ENCODE measurements at regions not wholly inside any gene's neighbourhood (a gene's known extent, or its start where the extent isn't known, plus 50 kb on each side); places are given as distances from the start of the nearest gene placed in this dataset.

DNA sequence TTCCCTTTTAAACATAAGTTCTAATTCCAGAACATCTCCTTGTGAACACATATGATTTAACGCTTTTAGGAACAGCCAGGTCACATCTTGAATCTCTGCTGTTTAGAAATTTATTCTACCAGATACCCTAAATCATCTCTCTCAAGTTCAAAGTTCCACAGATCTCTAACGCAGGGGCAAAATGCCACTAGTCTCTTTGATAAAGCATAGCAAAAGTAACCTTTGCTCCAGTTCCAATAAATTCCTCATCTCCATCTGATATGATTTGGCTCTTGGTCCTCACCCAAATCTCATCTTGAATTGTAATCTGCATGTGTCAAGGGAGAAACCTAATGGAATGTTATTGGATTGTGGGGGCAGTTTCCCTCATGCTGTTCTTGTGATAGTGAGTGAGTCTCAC, 96.3 kb upstream of the PLEKHA5 start:
- WGBS (ENCODE audit: insufficient coverage, insufficient replicate concordance, low lambda C conversion rate, missing lambda C conversion rate), result 16% methylated on average over 2 of the region's 2 CpGs
- no TSS peak for BruUV-seq (replicated peaks)
- POLR2A ChIA-PET, result no interaction called here
- intact Hi-C loops (cut with micrococcal nuclease; ENCODE audit: unreplicated experiment) (no loop called here), in situ Hi-C loops (cut with MboI) (no loop called here)
- H4K20me1 ChIP-seq (ENCODE audit: control insufficient read depth, insufficient read depth), result no peaks in the 10 kb centered on the region
- no peaks in the 10 kb centered on the region for H3K4me1 ChIP-seq (ENCODE audit: control insufficient read depth, insufficient read depth, low read length)
- no peak overlapping the region for H3K4me3 ChIP-seq
- RAD21 ChIA-PET (ENCODE audit: unreplicated experiment), result no interaction called here
- H3K9me3 ChIP-seq (replicated peaks; ENCODE audit: control insufficient read depth, insufficient read depth, low read length), result peaks cover 2% of the 10 kb centered on the region; the same call in 1 of the 3 replicates
- no peak overlapping the region for H3K4me2 ChIP-seq (ENCODE audit: control insufficient read depth, insufficient read depth)
- CTCF ChIA-PET, result no interaction called here
- no peaks in the 10 kb centered on the region for H3K79me2 ChIP-seq (ENCODE audit: control insufficient read depth, insufficient read depth, low read length)
- no peak overlapping the region for H2AFZ ChIP-seq (ENCODE audit: control insufficient read depth, low read depth, low read length)
- no peak for TF ChIP-seq TBL1XR1 (IDR thresholded peaks at IDR 0.05; ENCODE audit: low read depth, low read length)
- no peak for TF ChIP-seq TCF7 (IDR thresholded peaks at IDR 0.05; ENCODE audit: borderline replicate concordance)
- TF ChIP-seq, protein P1, sequence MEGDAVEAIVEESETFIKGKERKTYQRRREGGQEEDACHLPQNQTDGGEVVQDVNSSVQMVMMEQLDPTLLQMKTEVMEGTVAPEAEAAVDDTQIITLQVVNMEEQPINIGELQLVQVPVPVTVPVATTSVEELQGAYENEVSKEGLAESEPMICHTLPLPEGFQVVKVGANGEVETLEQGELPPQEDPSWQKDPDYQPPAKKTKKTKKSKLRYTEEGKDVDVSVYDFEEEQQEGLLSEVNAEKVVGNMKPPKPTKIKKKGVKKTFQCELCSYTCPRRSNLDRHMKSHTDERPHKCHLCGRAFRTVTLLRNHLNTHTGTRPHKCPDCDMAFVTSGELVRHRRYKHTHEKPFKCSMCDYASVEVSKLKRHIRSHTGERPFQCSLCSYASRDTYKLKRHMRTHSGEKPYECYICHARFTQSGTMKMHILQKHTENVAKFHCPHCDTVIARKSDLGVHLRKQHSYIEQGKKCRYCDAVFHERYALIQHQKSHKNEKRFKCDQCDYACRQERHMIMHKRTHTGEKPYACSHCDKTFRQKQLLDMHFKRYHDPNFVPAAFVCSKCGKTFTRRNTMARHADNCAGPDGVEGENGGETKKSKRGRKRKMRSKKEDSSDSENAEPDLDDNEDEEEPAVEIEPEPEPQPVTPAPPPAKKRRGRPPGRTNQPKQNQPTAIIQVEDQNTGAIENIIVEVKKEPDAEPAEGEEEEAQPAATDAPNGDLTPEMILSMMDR (IDR thresholded peaks at IDR 0.05 in 2 of 3, conservative IDR thresholded peaks at IDR 0.05 in 1 of 3; ENCODE audit: control insufficient read depth in 2 of 3, extremely low read depth in 1 of 3, insufficient read depth in 1 of 3, low read depth in 3 of 3, low read length in 3 of 3), result no peak
- TF ChIP-seq POU2F2 (IDR thresholded peaks at IDR 0.05; ENCODE audit: borderline replicate concordance, low read depth, low read length), result no peak
- TF ChIP-seq NR2F1 (conservative IDR thresholded peaks at IDR 0.05), result no peak
- TF ChIP-seq, protein P2, sequence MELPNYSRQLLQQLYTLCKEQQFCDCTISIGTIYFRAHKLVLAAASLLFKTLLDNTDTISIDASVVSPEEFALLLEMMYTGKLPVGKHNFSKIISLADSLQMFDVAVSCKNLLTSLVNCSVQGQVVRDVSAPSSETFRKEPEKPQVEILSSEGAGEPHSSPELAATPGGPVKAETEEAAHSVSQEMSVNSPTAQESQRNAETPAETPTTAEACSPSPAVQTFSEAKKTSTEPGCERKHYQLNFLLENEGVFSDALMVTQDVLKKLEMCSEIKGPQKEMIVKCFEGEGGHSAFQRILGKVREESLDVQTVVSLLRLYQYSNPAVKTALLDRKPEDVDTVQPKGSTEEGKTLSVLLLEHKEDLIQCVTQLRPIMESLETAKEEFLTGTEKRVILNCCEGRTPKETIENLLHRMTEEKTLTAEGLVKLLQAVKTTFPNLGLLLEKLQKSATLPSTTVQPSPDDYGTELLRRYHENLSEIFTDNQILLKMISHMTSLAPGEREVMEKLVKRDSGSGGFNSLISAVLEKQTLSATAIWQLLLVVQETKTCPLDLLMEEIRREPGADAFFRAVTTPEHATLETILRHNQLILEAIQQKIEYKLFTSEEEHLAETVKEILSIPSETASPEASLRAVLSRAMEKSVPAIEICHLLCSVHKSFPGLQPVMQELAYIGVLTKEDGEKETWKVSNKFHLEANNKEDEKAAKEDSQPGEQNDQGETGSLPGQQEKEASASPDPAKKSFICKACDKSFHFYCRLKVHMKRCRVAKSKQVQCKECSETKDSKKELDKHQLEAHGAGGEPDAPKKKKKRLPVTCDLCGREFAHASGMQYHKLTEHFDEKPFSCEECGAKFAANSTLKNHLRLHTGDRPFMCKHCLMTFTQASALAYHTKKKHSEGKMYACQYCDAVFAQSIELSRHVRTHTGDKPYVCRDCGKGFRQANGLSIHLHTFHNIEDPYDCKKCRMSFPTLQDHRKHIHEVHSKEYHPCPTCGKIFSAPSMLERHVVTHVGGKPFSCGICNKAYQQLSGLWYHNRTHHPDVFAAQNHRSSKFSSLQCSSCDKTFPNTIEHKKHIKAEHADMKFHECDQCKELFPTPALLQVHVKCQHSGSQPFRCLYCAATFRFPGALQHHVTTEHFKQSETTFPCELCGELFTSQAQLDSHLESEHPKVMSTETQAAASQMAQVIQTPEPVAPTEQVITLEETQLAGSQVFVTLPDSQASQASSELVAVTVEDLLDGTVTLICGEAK (IDR thresholded peaks at IDR 0.05; ENCODE audit: borderline replicate concordance), result no peak
- no peak for TF ChIP-seq FOXK2 (IDR thresholded peaks at IDR 0.05)
- no peak for TF ChIP-seq JUND (IDR thresholded peaks at IDR 0.05; ENCODE audit: low read depth, low read length)
- TF ChIP-seq YBX1 (IDR thresholded peaks at IDR 0.05), result no peak
- TF ChIP-seq, protein P3, sequence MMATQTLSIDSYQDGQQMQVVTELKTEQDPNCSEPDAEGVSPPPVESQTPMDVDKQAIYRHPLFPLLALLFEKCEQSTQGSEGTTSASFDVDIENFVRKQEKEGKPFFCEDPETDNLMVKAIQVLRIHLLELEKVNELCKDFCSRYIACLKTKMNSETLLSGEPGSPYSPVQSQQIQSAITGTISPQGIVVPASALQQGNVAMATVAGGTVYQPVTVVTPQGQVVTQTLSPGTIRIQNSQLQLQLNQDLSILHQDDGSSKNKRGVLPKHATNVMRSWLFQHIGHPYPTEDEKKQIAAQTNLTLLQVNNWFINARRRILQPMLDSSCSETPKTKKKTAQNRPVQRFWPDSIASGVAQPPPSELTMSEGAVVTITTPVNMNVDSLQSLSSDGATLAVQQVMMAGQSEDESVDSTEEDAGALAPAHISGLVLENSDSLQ (IDR thresholded peaks at IDR 0.05), result no peak
- no peak for TF ChIP-seq NFXL1 (IDR thresholded peaks at IDR 0.05; ENCODE audit: borderline replicate concordance)
- TF ChIP-seq, protein P4, sequence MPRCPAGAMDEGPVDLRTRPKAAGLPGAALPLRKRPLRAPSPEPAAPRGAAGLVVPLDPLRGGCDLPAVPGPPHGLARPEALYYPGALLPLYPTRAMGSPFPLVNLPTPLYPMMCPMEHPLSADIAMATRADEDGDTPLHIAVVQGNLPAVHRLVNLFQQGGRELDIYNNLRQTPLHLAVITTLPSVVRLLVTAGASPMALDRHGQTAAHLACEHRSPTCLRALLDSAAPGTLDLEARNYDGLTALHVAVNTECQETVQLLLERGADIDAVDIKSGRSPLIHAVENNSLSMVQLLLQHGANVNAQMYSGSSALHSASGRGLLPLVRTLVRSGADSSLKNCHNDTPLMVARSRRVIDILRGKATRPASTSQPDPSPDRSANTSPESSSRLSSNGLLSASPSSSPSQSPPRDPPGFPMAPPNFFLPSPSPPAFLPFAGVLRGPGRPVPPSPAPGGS (IDR thresholded peaks at IDR 0.05; ENCODE audit: borderline replicate concordance, insufficient read depth, low read depth, low read length, poor library complexity, severe bottlenecking), result no peak
- TF ChIP-seq, protein P5, sequence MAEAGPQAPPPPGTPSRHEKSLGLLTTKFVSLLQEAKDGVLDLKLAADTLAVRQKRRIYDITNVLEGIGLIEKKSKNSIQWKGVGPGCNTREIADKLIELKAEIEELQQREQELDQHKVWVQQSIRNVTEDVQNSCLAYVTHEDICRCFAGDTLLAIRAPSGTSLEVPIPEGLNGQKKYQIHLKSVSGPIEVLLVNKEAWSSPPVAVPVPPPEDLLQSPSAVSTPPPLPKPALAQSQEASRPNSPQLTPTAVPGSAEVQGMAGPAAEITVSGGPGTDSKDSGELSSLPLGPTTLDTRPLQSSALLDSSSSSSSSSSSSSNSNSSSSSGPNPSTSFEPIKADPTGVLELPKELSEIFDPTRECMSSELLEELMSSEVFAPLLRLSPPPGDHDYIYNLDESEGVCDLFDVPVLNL (IDR thresholded peaks at IDR 0.05; ENCODE audit: low read depth, low read length), result no peak
- TF ChIP-seq STAT3 (IDR thresholded peaks at IDR 0.05; ENCODE audit: low read depth, low read length), result no peak
- no peak for TF ChIP-seq PML (IDR thresholded peaks at IDR 0.05; ENCODE audit: low read length)
- DNase-seq (ENCODE audit: low read depth, low spot score) (no peak), ATAC-seq (no peak), FAIRE-seq (no peak)
- SMC1A ChIA-PET (ENCODE audit: uncharacterized antibody, unreplicated experiment), result no interaction called here
- H3K36me3 ChIP-seq (ENCODE audit: control insufficient read depth in 2 of 2, insufficient read depth in 2 of 2, low read length in 1 of 2), result no peaks in the 10 kb centered on the region
- no peak overlapping the region for H3K9ac ChIP-seq (ENCODE audit: control insufficient read depth, insufficient read depth, low read length)
- no peak overlapping the region for H3K27ac ChIP-seq (ENCODE audit: control insufficient read depth, insufficient read depth)
- no peaks in the 10 kb centered on the region for H3K27me3 ChIP-seq (replicated peaks in 1 of 2; ENCODE audit: control insufficient read depth in 2 of 2, insufficient read depth in 2 of 2, low read length in 1 of 2)

Measured in GM12878 (cell line).